HG02973 (cell line): ENCODE measurements at regions not wholly inside any gene's neighbourhood (a gene's known extent, or its start where the extent isn't known, plus 50 kb on each side); places are given as distances from the start of the nearest gene placed in this dataset.
A peak's percentile ranks its signal among the peaks of the same experiment; 100 is the strongest.
"Not testable (repeated sequence)": the region's sequence is repeated elsewhere in the genome, so short reads cannot be mapped to it uniquely, and the experiment has no call there.

ENCODE experiments used
- ATAC-seq: cut with Tn5 transposase; IDR thresholded peaks from one replicate; pipeline ENCODE4 v1.9.1; 2021; ENCODE audit warnings: moderate library complexity; ENCODE audit not compliant: unreplicated experiment

- ATAC-seq, result no peak
These were observed 205.3 kb upstream of the MKLN1 start for GRCh38 chr7:131122394-131122793.

GRCh38 chr7:131124001-131124629 is 203.6 kb upstream of the MKLN1 start:
- ATAC-seq, result peak; percentile 92

- ATAC-seq, result no peak
These were observed 202.8 kb upstream of the MKLN1 start for GRCh38 chr7:131124867-131125266.

- no peak for ATAC-seq
These were observed 197.4 kb upstream of the MKLN1 start for GRCh38 chr7:131130324-131130723.

GRCh38 chr7:131131012-131131745 is 196.5 kb upstream of the MKLN1 start:
- ATAC-seq, result no peak

GRCh38 chr7:131131746-131132431 is 195.8 kb upstream of the MKLN1 start:
- ATAC-seq, result no peak

GRCh38 chr7:131139462-131139861 is 188.2 kb upstream of the MKLN1 start:
- ATAC-seq, result no peak

- no peak for ATAC-seq
These were observed 186.2 kb upstream of the MKLN1 start for GRCh38 chr7:131141443-131141967.

GRCh38 chr7:131143869-131144268 is 183.8 kb upstream of the MKLN1 start:
- no peak for ATAC-seq

GRCh38 chr7:131145026-131145425 is 182.7 kb upstream of the MKLN1 start:
- ATAC-seq, result no peak

GRCh38 chr7:131145770-131146169 is 181.9 kb upstream of the MKLN1 start:
- ATAC-seq, result no peak

GRCh38 chr7:131147604-131148003 is 180.1 kb upstream of the MKLN1 start:
- ATAC-seq, result no peak

- no peak for ATAC-seq
These were observed 179.4 kb upstream of the MKLN1 start for GRCh38 chr7:131148258-131148657.

- no peak for ATAC-seq
These were observed 178.8 kb upstream of the MKLN1 start for GRCh38 chr7:131148708-131149428.

- ATAC-seq, result no peak
These were observed 178.3 kb upstream of the MKLN1 start for GRCh38 chr7:131149429-131149773.

GRCh38 chr7:131149840-131150239 is 177.8 kb upstream of the MKLN1 start:
- no peak for ATAC-seq

GRCh38 chr7:131151034-131151433 is 176.6 kb upstream of the MKLN1 start:
- no peak for ATAC-seq

- ATAC-seq, result no peak
These were observed 174.9 kb upstream of the MKLN1 start for GRCh38 chr7:131152766-131153165.

- no peak for ATAC-seq
These were observed 173.3 kb upstream of the MKLN1 start for GRCh38 chr7:131154380-131154779.

GRCh38 chr7:131157530-131158243 is 170.0 kb upstream of the MKLN1 start:
- ATAC-seq, result no peak

GRCh38 chr7:131158244-131158636 is 169.4 kb upstream of the MKLN1 start:
- not testable (repeated sequence) for ATAC-seq
